HCT116 (cell line): ENCODE measurements at regions not wholly inside any gene's neighbourhood (a gene's known extent, or its start where the extent isn't known, plus 50 kb on each side); places are given as distances from the start of the nearest gene placed in this dataset.

Experiments used
- ATAC-seq: fragments of 200-7000 bp; cut with Tn5 transposase; 2 replicates; pipeline ENCODE4 v1.9.1; 2020; ENCODE audit warnings: mild to moderate bottlenecking, moderate library complexity
- BruUV-seq: library from RNA; stranded (reverse); fragments of 400-500 nt; replicated peaks from 2 replicates; lab custom pipeline; 2021; lab: Mats Ljungman, UMichigan
- CTCF ChIA-PET: fragments of 300-600 bp; sonication (Branson Sonifier 250); formaldehyde crosslinking; loops from one replicate; lab custom pipeline; 2021; ENCODE audit warnings: antibody characterized with exemption; lab: Charles Lee
- POLR2A ChIA-PET: fragments of 300-600, 350-600 bp; sonication (Branson Sonifier 250); formaldehyde crosslinking; loops from one replicate; lab custom pipeline; 2021; ENCODE audit warnings: antibody characterized with exemption; lab: Charles Lee
- RAD21 ChIA-PET, 2 experiments: fragments of 300-600 bp; sonication (Branson Sonifier 250); formaldehyde crosslinking; loops; one replicate each; lab custom pipeline; 2023; ENCODE audit warnings: low total read pairs in 2 of 2; ENCODE audit not compliant: uncharacterized antibody in 2 of 2, unreplicated experiment in 2 of 2, low non-redundant PET in 1 of 2; lab: Charles Lee
- DNase-seq: peaks from one replicate; pipeline ENCODE4 v3.0.0-alpha.2; 2010; ENCODE audit warnings: low read depth, low spot score
- H2AFZ ChIP-seq: fragments of 200-600 bp; shearing (Covaris generic), sonication (generic); 2 replicates; pipeline ENCODE4 v1.6.1; 2017; ENCODE audit warnings: low read depth, mixed run types, mixed read lengths, antibody characterized with exemption, low read length; ENCODE audit not compliant: poor library complexity, severe bottlenecking
- H3K27ac ChIP-seq: 2 replicates; pipeline ENCODE4 v1.5.1; 2012; ENCODE audit warnings: low read depth, low read length
- H3K27me3 ChIP-seq: fragments of 200-600 bp; sonication (generic); 2 replicates; pipeline ENCODE4 v1.6.1; 2016; ENCODE audit warnings: mixed run types, low read length, mixed read lengths; ENCODE audit not compliant: insufficient read depth
- H3K36me3 ChIP-seq, 2 experiments: fragments of 200-500 bp in 1 of 2; fragments of 200-600 bp in 1 of 2; sonication (Bioruptor generic) in 1 of 2; sonication (generic) in 1 of 2; 2 replicates each; pipeline versions ENCODE4 v1.5.1 to v1.6.1; 2014 to 2016; ENCODE audit warnings: low read length in 2 of 2, inconsistent platforms in 1 of 2, mixed read lengths in 1 of 2, mixed run types in 1 of 2; ENCODE audit not compliant: insufficient read depth in 2 of 2, control insufficient read depth in 1 of 2
- H3K4me1 ChIP-seq, 2 experiments: fragments of 200-600 bp in 1 of 2; sonication (generic) in 1 of 2; 2 replicates each; pipeline versions ENCODE4 v1.5.1 to v1.6.1; 2012 to 2017; ENCODE audit warnings: low read length in 2 of 2, inconsistent platforms in 1 of 2, mild to moderate bottlenecking in 1 of 2, mixed read lengths in 1 of 2, mixed run types in 1 of 2, moderate library complexity in 1 of 2; ENCODE audit not compliant: insufficient read depth in 2 of 2, control insufficient read depth in 1 of 2
- H3K4me2 ChIP-seq: fragments of 200-600 bp; sonication (generic); 2 replicates; pipeline ENCODE4 v1.6.1; 2017; ENCODE audit warnings: mixed run types, low read length, mixed read lengths
- H3K4me3 ChIP-seq, 2 experiments: fragments of 200-600 bp in 1 of 2; sonication (generic) in 1 of 2; replicated peaks in 1 of 2; 2 replicates each; pipeline ENCODE4 v1.5.1; 2011 to 2016; ENCODE audit warnings: low read length in 2 of 2, control low read depth in 1 of 2, low read depth in 1 of 2, mild to moderate bottlenecking in 1 of 2, mixed read lengths in 1 of 2, mixed run types in 1 of 2
- H3K79me2 ChIP-seq: fragments of 200-600 bp; sonication (generic); 2 replicates; pipeline ENCODE4 v1.6.1; 2017; ENCODE audit warnings: mild to moderate bottlenecking, mixed run types, low read length, moderate library complexity, mixed read lengths; ENCODE audit not compliant: insufficient read depth
- H3K9ac ChIP-seq: fragments of 200-600 bp; sonication (generic); 2 replicates; pipeline ENCODE4 v1.6.1; 2016; ENCODE audit warnings: low read length, mixed read lengths
- H3K9me2 ChIP-seq: fragments of 200-600 bp; sonication (generic), shearing (Covaris generic); 2 replicates; pipeline ENCODE4 v1.6.1; 2017; ENCODE audit warnings: mixed run types, mild to moderate bottlenecking, moderate library complexity; ENCODE audit not compliant: insufficient read depth
- H3K9me3 ChIP-seq, 2 experiments: fragments of 200-500 bp in 1 of 2; fragments of 200-600 bp in 1 of 2; sonication (Bioruptor generic) in 1 of 2; sonication (generic) in 1 of 2; 2 replicates each; pipeline ENCODE4 v1.6.1; 2014 to 2017; ENCODE audit warnings: low read length in 2 of 2, mixed read lengths in 2 of 2, inconsistent platforms in 1 of 2, low read depth in 1 of 2, mild to moderate bottlenecking in 1 of 2, mixed run types in 1 of 2, moderate library complexity in 1 of 2; ENCODE audit not compliant: control insufficient read depth in 1 of 2, insufficient read depth in 1 of 2
- H4K20me1 ChIP-seq: fragments of 200-600 bp; sonication (generic), shearing (Covaris generic); 2 replicates; pipeline ENCODE4 v1.6.1; 2017; ENCODE audit warnings: mixed run types, mild to moderate bottlenecking, moderate library complexity; ENCODE audit not compliant: insufficient read depth
- CEBPB ChIP-seq: IDR thresholded peaks from 2 replicates; pipeline ENCODE4 v1.6.1; 2012; ENCODE audit warnings: low read depth
- ELF1 ChIP-seq: IDR thresholded peaks from 2 replicates; pipeline ENCODE4 v1.6.1; 2012; ENCODE audit warnings: low read depth, borderline replicate concordance
- EZH2 ChIP-seq: fragments of 200-600 bp; sonication (generic); IDR thresholded peaks from 2 replicates; pipeline ENCODE4 v1.6.1; 2017; ENCODE audit warnings: antibody characterized with exemption, mixed run types
- EZH2phosphoT487 ChIP-seq: fragments of 200-600 bp; IDR thresholded peaks from 2 replicates; pipeline ENCODE4 v1.6.1; 2018; ENCODE audit warnings: antibody characterized with exemption, borderline replicate concordance
- FOSL1 ChIP-seq: IDR thresholded peaks from 2 replicates; pipeline ENCODE4 v1.6.1; 2012; ENCODE audit warnings: low read depth
- JUND ChIP-seq: IDR thresholded peaks from 2 replicates; pipeline ENCODE4 v1.6.1; 2012
- POLR2A ChIP-seq: IDR thresholded peaks from 2 replicates; pipeline ENCODE4 v1.7.0; 2011; ENCODE audit warnings: borderline replicate concordance; ENCODE audit not compliant: insufficient read depth, insufficient read length; ENCODE audit errors: extremely low read depth
- POLR2AphosphoS5 ChIP-seq: IDR thresholded peaks from 2 replicates; pipeline ENCODE4 v1.6.1; 2011; ENCODE audit warnings: mild to moderate bottlenecking, low read depth, low read length, moderate library complexity
- SIN3A ChIP-seq: IDR thresholded peaks from 2 replicates; pipeline ENCODE4 v1.6.1; 2012; ENCODE audit warnings: low read depth
- SP1 ChIP-seq: IDR thresholded peaks from 2 replicates; pipeline ENCODE4 v1.6.1; 2012; ENCODE audit warnings: low read depth
- SRF ChIP-seq: IDR thresholded peaks from 2 replicates; pipeline ENCODE4 v1.6.1; 2012; ENCODE audit warnings: low read depth
- TCF7L2 ChIP-seq: IDR thresholded peaks from 2 replicates; pipeline ENCODE4 v1.7.0; 2011; ENCODE audit warnings: borderline replicate concordance, inconsistent platforms; ENCODE audit not compliant: insufficient read depth, insufficient read length; ENCODE audit errors: extremely low read depth
- ZFX ChIP-seq: fragments of 450-650 bp; IDR thresholded peaks from 2 replicates; pipeline ENCODE4 v1.6.1; 2017
- intact Hi-C: fragments of 100-400 bp; cut with micrococcal nuclease; formaldehyde crosslinking; loops from 2 replicates; pipeline ENCODE4 v1.10.0; 2022
- TF ChIP-seq, protein P1 (sequence below): IDR thresholded peaks from 2 replicates; pipeline ENCODE4 v1.6.1; 2012
- TF ChIP-seq, protein P2 (sequence below): IDR thresholded peaks from 2 replicates; pipeline ENCODE4 v1.6.1; 2012; ENCODE audit warnings: low read depth
- TF ChIP-seq, protein P3 (sequence below), 3 experiments: fragments of 200-600 bp in 1 of 3; sonication (generic) in 1 of 3; IDR thresholded peaks in 2 of 3; conservative IDR thresholded peaks in 1 of 3; 2 replicates each; pipeline ENCODE4 v1.5.1; 2012 to 2017; ENCODE audit warnings: low read depth in 2 of 3, low read length in 2 of 3, antibody characterized with exemption in 1 of 3, borderline replicate concordance in 1 of 3, control low read depth in 1 of 3, mild to moderate bottlenecking in 1 of 3, mixed read lengths in 1 of 3, mixed run types in 1 of 3, moderate library complexity in 1 of 3; ENCODE audit not compliant: insufficient read depth in 1 of 3

DNA sequence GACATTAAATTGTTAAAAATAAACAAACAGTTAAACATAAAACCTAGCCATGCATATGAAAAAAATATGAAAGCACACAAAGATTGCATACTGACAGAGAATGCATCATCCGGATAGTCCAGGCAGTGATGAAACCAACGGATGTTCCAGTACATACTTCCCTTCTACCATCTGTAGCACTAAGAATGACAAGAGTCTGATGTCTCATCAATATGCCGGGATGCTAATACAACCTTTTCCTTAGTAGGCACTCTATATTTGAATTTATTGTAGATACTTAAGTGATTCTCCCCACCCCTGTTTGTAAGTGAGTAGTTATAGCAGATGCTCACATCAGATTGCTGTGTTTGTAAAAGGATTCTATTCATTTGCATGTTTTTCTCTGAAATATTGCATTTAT lies 571.2 kb upstream of the WWC1 start:
- Histone ChIP-seq H3K9ac (no peak overlapping the region), H3K4me2 (no peak overlapping the region), H3K4me3 (no peak overlapping the region), H3K27ac (no peak overlapping the region), H3K36me3 (no peaks in the 10 kb centered on the region), H3K4me1 (peaks cover 0 to 9% of the 10 kb centered on the region in 2 experiments; a peak in 2 of 4 replicates), H3K9me3 (no peaks in the 10 kb centered on the region), H2AFZ (no peak overlapping the region), H3K9me2 (no peaks in the 10 kb centered on the region), H4K20me1 (no peaks in the 10 kb centered on the region), H3K27me3 (no peaks in the 10 kb centered on the region), H3K79me2 (no peaks in the 10 kb centered on the region)
- CTCF ChIA-PET = no interaction called here
- POLR2A ChIA-PET = no interaction called here
- no TSS peak for BruUV-seq
- ATAC-seq (no peak), DNase-seq (no peak)
- RAD21 ChIA-PET = no interaction called here
- TF ChIP-seq SRF = no peak
- no peak for TF ChIP-seq ZFX
- TF ChIP-seq EZH2phosphoT487 = no peak
- TF ChIP-seq, protein P1, sequence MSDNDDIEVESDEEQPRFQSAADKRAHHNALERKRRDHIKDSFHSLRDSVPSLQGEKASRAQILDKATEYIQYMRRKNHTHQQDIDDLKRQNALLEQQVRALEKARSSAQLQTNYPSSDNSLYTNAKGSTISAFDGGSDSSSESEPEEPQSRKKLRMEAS = no peak
- no peak for TF ChIP-seq EZH2
- no peak for TF ChIP-seq JUND
- no peak for TF ChIP-seq TCF7L2
- TF ChIP-seq ELF1 = no peak
- TF ChIP-seq SIN3A = no peak
- intact Hi-C loops = no loop called here

GRCh38 chr5:167720676-167721260 lies 570.7 kb upstream of the WWC1 start:
- Histone ChIP-seq H3K9me2 (no peaks in the 10 kb centered on the region), H3K4me3 (no peak overlapping the region), H3K9me3 (no peaks in the 10 kb centered on the region), H4K20me1 (no peaks in the 10 kb centered on the region), H3K79me2 (no peaks in the 10 kb centered on the region), H2AFZ (no peak overlapping the region)
- intact Hi-C loops = no loop called here
- RAD21 ChIA-PET = no interaction called here
- BruUV-seq = no TSS peak
- ATAC-seq = no peak
- CTCF ChIA-PET = no interaction called here
- TF ChIP-seq, protein P2, sequence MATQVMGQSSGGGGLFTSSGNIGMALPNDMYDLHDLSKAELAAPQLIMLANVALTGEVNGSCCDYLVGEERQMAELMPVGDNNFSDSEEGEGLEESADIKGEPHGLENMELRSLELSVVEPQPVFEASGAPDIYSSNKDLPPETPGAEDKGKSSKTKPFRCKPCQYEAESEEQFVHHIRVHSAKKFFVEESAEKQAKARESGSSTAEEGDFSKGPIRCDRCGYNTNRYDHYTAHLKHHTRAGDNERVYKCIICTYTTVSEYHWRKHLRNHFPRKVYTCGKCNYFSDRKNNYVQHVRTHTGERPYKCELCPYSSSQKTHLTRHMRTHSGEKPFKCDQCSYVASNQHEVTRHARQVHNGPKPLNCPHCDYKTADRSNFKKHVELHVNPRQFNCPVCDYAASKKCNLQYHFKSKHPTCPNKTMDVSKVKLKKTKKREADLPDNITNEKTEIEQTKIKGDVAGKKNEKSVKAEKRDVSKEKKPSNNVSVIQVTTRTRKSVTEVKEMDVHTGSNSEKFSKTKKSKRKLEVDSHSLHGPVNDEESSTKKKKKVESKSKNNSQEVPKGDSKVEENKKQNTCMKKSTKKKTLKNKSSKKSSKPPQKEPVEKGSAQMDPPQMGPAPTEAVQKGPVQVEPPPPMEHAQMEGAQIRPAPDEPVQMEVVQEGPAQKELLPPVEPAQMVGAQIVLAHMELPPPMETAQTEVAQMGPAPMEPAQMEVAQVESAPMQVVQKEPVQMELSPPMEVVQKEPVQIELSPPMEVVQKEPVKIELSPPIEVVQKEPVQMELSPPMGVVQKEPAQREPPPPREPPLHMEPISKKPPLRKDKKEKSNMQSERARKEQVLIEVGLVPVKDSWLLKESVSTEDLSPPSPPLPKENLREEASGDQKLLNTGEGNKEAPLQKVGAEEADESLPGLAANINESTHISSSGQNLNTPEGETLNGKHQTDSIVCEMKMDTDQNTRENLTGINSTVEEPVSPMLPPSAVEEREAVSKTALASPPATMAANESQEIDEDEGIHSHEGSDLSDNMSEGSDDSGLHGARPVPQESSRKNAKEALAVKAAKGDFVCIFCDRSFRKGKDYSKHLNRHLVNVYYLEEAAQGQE = no peak
- TF ChIP-seq SRF (no peak), SP1 (no peak), POLR2A (no peak), EZH2 (no peak), ZFX (no peak), CEBPB (no peak), FOSL1 (no peak), POLR2AphosphoS5 (no peak)
- TF ChIP-seq, protein P3, sequence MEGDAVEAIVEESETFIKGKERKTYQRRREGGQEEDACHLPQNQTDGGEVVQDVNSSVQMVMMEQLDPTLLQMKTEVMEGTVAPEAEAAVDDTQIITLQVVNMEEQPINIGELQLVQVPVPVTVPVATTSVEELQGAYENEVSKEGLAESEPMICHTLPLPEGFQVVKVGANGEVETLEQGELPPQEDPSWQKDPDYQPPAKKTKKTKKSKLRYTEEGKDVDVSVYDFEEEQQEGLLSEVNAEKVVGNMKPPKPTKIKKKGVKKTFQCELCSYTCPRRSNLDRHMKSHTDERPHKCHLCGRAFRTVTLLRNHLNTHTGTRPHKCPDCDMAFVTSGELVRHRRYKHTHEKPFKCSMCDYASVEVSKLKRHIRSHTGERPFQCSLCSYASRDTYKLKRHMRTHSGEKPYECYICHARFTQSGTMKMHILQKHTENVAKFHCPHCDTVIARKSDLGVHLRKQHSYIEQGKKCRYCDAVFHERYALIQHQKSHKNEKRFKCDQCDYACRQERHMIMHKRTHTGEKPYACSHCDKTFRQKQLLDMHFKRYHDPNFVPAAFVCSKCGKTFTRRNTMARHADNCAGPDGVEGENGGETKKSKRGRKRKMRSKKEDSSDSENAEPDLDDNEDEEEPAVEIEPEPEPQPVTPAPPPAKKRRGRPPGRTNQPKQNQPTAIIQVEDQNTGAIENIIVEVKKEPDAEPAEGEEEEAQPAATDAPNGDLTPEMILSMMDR (IDR thresholded peaks at IDR 0.05 in 2 of 3, conservative IDR thresholded peaks at IDR 0.05 in 1 of 3; ENCODE audit: borderline replicate concordance in 1 of 3, insufficient read depth in 1 of 3, low read depth in 2 of 3, low read length in 2 of 3) = no peak
- TF ChIP-seq, all 23 proteins: peak for 0
- POLR2A ChIA-PET = no interaction called here
- Histone ChIP-seq H3K9ac (no peak overlapping the region), H3K27ac (no peak overlapping the region), H3K36me3 (no peaks in the 10 kb centered on the region), H3K4me1 (peaks cover 0 to 9% of the 10 kb centered on the region in 2 experiments; a peak in 2 of 4 replicates), H3K27me3 (no peaks in the 10 kb centered on the region), H3K4me2 (no peak overlapping the region)
- no peak for DNase-seq
